Endothelial cell (in vitro differentiated cells): ENCODE measurements at regions not wholly inside any gene's neighbourhood (a gene's known extent, or its start where the extent isn't known, plus 50 kb on each side); places are given as distances from the start of the nearest gene placed in this dataset.

Experiments used
- DNase-seq: peaks from one replicate; pipeline ENCODE4 v3.0.0; 2021; ENCODE audit warnings: low spot score
- H3K27ac Mint-ChIP-seq: one replicate; pipeline ENCODE4 v1.8.0; 2021; ENCODE audit warnings: mixed read lengths, inconsistent platforms; ENCODE audit not compliant: unreplicated experiment
- H3K27me3 Mint-ChIP-seq: one replicate; pipeline ENCODE4 v1.8.0; 2021; ENCODE audit warnings: mild to moderate bottlenecking, moderate library complexity, mixed read lengths, inconsistent platforms; ENCODE audit not compliant: unreplicated experiment
- H3K36me3 Mint-ChIP-seq: one replicate; pipeline ENCODE4 v1.8.0; 2021; ENCODE audit warnings: mild to moderate bottlenecking, low read depth, mixed read lengths, inconsistent platforms; ENCODE audit not compliant: unreplicated experiment
- H3K4me1 Mint-ChIP-seq: one replicate; pipeline ENCODE4 v1.8.0; 2021; ENCODE audit warnings: mild to moderate bottlenecking, mixed read lengths, inconsistent platforms; ENCODE audit not compliant: unreplicated experiment
- H3K4me3 Mint-ChIP-seq: one replicate; pipeline ENCODE4 v1.8.0; 2021; ENCODE audit warnings: mild to moderate bottlenecking, mixed read lengths, inconsistent platforms; ENCODE audit not compliant: unreplicated experiment
- H3K9me3 Mint-ChIP-seq: one replicate; pipeline ENCODE4 v1.8.0; 2021; ENCODE audit warnings: mixed read lengths, inconsistent platforms; ENCODE audit not compliant: unreplicated experiment
- CTCF ChIP-seq: fragments of 200-600 bp; sonication (generic); IDR thresholded peaks from one replicate; pipeline ENCODE4 v1.5.0; 2021; ENCODE audit warnings: antibody characterized with exemption; ENCODE audit not compliant: unreplicated experiment

GRCh38 chr12:89140602-89141238, 211.6 kb downstream of the DUSP6 start:
- H3K36me3 Mint-ChIP-seq = no peaks in the 10 kb centered on the region
- no peak for DNase-seq
- TF ChIP-seq CTCF = no peak
- no peak overlapping the region for H3K4me3 Mint-ChIP-seq
- no peaks in the 10 kb centered on the region for H3K9me3 Mint-ChIP-seq
- no peak overlapping the region for H3K27ac Mint-ChIP-seq
- peaks cover 11% of the 10 kb centered on the region for H3K4me1 Mint-ChIP-seq
- no peaks in the 10 kb centered on the region for H3K27me3 Mint-ChIP-seq

GRCh38 chr12:89140141-89140540, 212.2 kb downstream of the DUSP6 start:
- H3K27ac Mint-ChIP-seq = no peak overlapping the region
- H3K4me3 Mint-ChIP-seq = no peak overlapping the region
- no peaks in the 10 kb centered on the region for H3K9me3 Mint-ChIP-seq

GRCh38 chr12:89139390-89139789, 212.9 kb downstream of the DUSP6 start:
- Mint-ChIP-seq H3K4me3 (no peak overlapping the region), H3K4me1 (peaks cover 21% of the 10 kb centered on the region), H3K27ac (no peak overlapping the region), H3K27me3 (no peaks in the 10 kb centered on the region), H3K36me3 (no peaks in the 10 kb centered on the region), H3K9me3 (no peaks in the 10 kb centered on the region)
- no peak for DNase-seq
- no peak for TF ChIP-seq CTCF

More at GRCh38 chr12:89140141-89140540, 212.2 kb downstream of the DUSP6 start:
- peaks cover 15% of the 10 kb centered on the region for H3K4me1 Mint-ChIP-seq
- H3K36me3 Mint-ChIP-seq = no peaks in the 10 kb centered on the region
- H3K27me3 Mint-ChIP-seq = no peaks in the 10 kb centered on the region
- TF ChIP-seq CTCF = no peak
- no peak for DNase-seq

GRCh38 chr12:89138048-89138852, 214.1 kb downstream of the DUSP6 start:
- H3K4me3 Mint-ChIP-seq = no peak overlapping the region
- no peak overlapping the region for H3K27ac Mint-ChIP-seq
- DNase-seq = no peak
- peaks cover 29% of the 10 kb centered on the region for H3K4me1 Mint-ChIP-seq
- no peaks in the 10 kb centered on the region for H3K9me3 Mint-ChIP-seq
- no peaks in the 10 kb centered on the region for H3K36me3 Mint-ChIP-seq
- TF ChIP-seq CTCF = no peak
- no peaks in the 10 kb centered on the region for H3K27me3 Mint-ChIP-seq
